ENCODE measurements at regions not wholly inside any gene's neighbourhood (a gene's known extent, or its start where the extent isn't known, plus 50 kb on each side); places are given as distances from the start of the nearest gene placed in this dataset.

DNA sequence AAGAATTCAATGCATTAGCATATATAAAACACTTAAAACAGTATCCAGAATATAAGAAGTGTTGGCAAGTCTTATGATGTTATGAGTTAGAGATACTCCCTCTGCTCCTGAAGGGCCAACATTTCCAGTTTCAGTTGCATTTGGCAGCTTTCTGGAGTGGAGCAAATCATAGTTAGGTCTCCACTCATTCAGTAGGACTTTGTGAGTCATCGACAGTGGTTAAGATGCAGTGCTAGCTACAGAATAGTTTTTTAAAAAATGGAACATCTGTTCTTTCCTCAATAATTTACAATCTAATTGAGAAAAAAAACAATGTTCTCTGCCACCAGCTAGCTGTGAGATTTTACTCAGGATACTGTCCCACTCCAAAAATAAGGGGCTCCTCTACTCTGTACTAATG, 389.1 kb downstream of the HLX start:
- TF ChIP-seq POLR2AphosphoS5 (IDR thresholded peaks at IDR 0.05; ENCODE audit: low read depth) (no peak), CTCF (IDR thresholded peaks at IDR 0.05; ENCODE audit: insufficient read depth, low read length) (no peak)
